WTC11 (cell line): ENCODE measurements at regions not wholly inside any gene's neighbourhood (a gene's known extent, or its start where the extent isn't known, plus 50 kb on each side); places are given as distances from the start of the nearest gene placed in this dataset.

ENCODE experiments used
- ATF1 ChIP-seq: sonication (generic); formaldehyde crosslinking; IDR thresholded peaks from 2 replicates; pipeline ENCODE4 v1.8.1; 2023; ENCODE audit warnings: mild to moderate bottlenecking, moderate library complexity, missing genetic modification reagents
- CBFB ChIP-seq: sonication (generic); formaldehyde crosslinking; IDR thresholded peaks from 2 replicates; pipeline ENCODE4 v1.8.1; 2022; ENCODE audit warnings: mild to moderate bottlenecking, low read depth, missing genetic modification reagents
- SMAD3 ChIP-seq: sonication (generic); formaldehyde crosslinking; IDR thresholded peaks from 2 replicates; pipeline ENCODE4 v1.8.0; 2022; ENCODE audit warnings: missing genetic modification reagents, mild to moderate bottlenecking, borderline replicate concordance
- SP1 ChIP-seq: sonication (generic); formaldehyde crosslinking; conservative IDR thresholded peaks from 2 replicates; pipeline ENCODE4 v1.8.1; 2022; ENCODE audit warnings: missing genetic modification reagents
- TEAD4 ChIP-seq: sonication (generic); formaldehyde crosslinking; IDR thresholded peaks from 2 replicates; pipeline ENCODE4 v1.8.0; 2022; ENCODE audit warnings: mild to moderate bottlenecking, missing genetic modification reagents
- ZNF219 ChIP-seq: sonication (generic); formaldehyde crosslinking; IDR thresholded peaks from 2 replicates; pipeline ENCODE4 v1.8.0; 2023; ENCODE audit warnings: missing genetic modification reagents, mild to moderate bottlenecking, borderline replicate concordance
- ZNF263 ChIP-seq: sonication (generic); formaldehyde crosslinking; IDR thresholded peaks from 2 replicates; pipeline ENCODE4 v1.8.1; 2022; ENCODE audit warnings: low read depth, mild to moderate bottlenecking, moderate library complexity, missing genetic modification reagents
- TF ChIP-seq, protein P1 (sequence below): fragments of 200-600 bp; IDR thresholded peaks from 2 replicates; pipeline ENCODE4 v1.8.0; 2022; ENCODE audit warnings: antibody characterized with exemption
- TF ChIP-seq, protein P2 (sequence below): fragments of 250-450 bp; sonication (Bioruptor Pico); IDR thresholded peaks from 2 replicates; pipeline ENCODE4 v1.9.0; 2021; ENCODE audit warnings: mild to moderate bottlenecking
- TF ChIP-seq, protein P3 (sequence below): sonication (generic); formaldehyde crosslinking; IDR thresholded peaks from 2 replicates; pipeline ENCODE4 v1.8.1; 2023; ENCODE audit warnings: mild to moderate bottlenecking, missing genetic modification reagents
- TF ChIP-seq, protein P4 (sequence below): sonication (generic); formaldehyde crosslinking; IDR thresholded peaks from 2 replicates; pipeline ENCODE4 v1.8.0; 2022; ENCODE audit warnings: mild to moderate bottlenecking, missing genetic modification reagents
- TF ChIP-seq, protein P5 (sequence below): sonication (generic); formaldehyde crosslinking; conservative IDR thresholded peaks from 2 replicates; pipeline ENCODE4 v1.8.1; 2022; ENCODE audit warnings: mild to moderate bottlenecking, missing genetic modification reagents
- TF ChIP-seq, protein P6 (sequence below): sonication (generic); formaldehyde crosslinking; IDR thresholded peaks from 2 replicates; pipeline ENCODE4 v1.8.1; 2023; ENCODE audit warnings: mild to moderate bottlenecking, missing genetic modification reagents
- TF ChIP-seq, protein P7 (sequence below): sonication (generic); formaldehyde crosslinking; IDR thresholded peaks from 2 replicates; pipeline ENCODE4 v1.8.1; 2023; ENCODE audit warnings: mild to moderate bottlenecking, moderate library complexity, missing genetic modification reagents

DNA sequence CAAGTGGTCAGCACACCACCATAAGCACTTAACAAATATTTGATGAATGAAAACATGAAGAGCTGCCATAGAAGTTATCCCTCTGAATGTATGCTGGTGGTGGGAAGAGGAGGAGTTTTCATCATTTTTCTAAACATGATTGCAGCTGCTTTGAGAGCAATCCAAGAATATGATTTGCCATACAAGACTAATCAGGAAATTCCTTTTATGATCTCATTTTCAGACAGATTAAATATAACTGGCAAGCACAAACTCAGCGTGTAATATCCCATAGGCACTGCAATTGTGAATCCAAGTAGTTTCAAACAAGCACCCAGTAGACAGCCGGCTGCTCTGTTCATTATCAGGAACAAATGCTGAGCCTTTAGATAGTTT, 505.7 kb upstream of the LUZP2 start:
- TF ChIP-seq TEAD4 (CRISPR knock-in tag) (no peak), CBFB (CRISPR knock-in tag) (no peak), SP1 (CRISPR knock-in tag) (no peak), SMAD3 (CRISPR knock-in tag) (no peak), ZNF263 (CRISPR knock-in tag) (no peak), ATF1 (CRISPR knock-in tag) (no peak), ZNF219 (CRISPR knock-in tag) (no peak)
- TF ChIP-seq, protein P1, sequence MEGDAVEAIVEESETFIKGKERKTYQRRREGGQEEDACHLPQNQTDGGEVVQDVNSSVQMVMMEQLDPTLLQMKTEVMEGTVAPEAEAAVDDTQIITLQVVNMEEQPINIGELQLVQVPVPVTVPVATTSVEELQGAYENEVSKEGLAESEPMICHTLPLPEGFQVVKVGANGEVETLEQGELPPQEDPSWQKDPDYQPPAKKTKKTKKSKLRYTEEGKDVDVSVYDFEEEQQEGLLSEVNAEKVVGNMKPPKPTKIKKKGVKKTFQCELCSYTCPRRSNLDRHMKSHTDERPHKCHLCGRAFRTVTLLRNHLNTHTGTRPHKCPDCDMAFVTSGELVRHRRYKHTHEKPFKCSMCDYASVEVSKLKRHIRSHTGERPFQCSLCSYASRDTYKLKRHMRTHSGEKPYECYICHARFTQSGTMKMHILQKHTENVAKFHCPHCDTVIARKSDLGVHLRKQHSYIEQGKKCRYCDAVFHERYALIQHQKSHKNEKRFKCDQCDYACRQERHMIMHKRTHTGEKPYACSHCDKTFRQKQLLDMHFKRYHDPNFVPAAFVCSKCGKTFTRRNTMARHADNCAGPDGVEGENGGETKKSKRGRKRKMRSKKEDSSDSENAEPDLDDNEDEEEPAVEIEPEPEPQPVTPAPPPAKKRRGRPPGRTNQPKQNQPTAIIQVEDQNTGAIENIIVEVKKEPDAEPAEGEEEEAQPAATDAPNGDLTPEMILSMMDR = no peak
- TF ChIP-seq, protein P2, sequence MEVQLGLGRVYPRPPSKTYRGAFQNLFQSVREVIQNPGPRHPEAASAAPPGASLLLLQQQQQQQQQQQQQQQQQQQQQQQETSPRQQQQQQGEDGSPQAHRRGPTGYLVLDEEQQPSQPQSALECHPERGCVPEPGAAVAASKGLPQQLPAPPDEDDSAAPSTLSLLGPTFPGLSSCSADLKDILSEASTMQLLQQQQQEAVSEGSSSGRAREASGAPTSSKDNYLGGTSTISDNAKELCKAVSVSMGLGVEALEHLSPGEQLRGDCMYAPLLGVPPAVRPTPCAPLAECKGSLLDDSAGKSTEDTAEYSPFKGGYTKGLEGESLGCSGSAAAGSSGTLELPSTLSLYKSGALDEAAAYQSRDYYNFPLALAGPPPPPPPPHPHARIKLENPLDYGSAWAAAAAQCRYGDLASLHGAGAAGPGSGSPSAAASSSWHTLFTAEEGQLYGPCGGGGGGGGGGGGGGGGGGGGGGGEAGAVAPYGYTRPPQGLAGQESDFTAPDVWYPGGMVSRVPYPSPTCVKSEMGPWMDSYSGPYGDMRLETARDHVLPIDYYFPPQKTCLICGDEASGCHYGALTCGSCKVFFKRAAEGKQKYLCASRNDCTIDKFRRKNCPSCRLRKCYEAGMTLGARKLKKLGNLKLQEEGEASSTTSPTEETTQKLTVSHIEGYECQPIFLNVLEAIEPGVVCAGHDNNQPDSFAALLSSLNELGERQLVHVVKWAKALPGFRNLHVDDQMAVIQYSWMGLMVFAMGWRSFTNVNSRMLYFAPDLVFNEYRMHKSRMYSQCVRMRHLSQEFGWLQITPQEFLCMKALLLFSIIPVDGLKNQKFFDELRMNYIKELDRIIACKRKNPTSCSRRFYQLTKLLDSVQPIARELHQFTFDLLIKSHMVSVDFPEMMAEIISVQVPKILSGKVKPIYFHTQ (CRISPR knock-in tag) = no peak
- TF ChIP-seq, protein P3, sequence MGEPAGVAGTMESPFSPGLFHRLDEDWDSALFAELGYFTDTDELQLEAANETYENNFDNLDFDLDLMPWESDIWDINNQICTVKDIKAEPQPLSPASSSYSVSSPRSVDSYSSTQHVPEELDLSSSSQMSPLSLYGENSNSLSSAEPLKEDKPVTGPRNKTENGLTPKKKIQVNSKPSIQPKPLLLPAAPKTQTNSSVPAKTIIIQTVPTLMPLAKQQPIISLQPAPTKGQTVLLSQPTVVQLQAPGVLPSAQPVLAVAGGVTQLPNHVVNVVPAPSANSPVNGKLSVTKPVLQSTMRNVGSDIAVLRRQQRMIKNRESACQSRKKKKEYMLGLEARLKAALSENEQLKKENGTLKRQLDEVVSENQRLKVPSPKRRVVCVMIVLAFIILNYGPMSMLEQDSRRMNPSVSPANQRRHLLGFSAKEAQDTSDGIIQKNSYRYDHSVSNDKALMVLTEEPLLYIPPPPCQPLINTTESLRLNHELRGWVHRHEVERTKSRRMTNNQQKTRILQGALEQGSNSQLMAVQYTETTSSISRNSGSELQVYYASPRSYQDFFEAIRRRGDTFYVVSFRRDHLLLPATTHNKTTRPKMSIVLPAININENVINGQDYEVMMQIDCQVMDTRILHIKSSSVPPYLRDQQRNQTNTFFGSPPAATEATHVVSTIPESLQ (CRISPR knock-in tag) = no peak
- TF ChIP-seq, protein P4, sequence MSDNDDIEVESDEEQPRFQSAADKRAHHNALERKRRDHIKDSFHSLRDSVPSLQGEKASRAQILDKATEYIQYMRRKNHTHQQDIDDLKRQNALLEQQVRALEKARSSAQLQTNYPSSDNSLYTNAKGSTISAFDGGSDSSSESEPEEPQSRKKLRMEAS (CRISPR knock-in tag) = no peak
- TF ChIP-seq, protein P5, sequence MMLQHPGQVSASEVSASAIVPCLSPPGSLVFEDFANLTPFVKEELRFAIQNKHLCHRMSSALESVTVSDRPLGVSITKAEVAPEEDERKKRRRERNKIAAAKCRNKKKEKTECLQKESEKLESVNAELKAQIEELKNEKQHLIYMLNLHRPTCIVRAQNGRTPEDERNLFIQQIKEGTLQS (CRISPR knock-in tag) = no peak
- TF ChIP-seq, protein P6, sequence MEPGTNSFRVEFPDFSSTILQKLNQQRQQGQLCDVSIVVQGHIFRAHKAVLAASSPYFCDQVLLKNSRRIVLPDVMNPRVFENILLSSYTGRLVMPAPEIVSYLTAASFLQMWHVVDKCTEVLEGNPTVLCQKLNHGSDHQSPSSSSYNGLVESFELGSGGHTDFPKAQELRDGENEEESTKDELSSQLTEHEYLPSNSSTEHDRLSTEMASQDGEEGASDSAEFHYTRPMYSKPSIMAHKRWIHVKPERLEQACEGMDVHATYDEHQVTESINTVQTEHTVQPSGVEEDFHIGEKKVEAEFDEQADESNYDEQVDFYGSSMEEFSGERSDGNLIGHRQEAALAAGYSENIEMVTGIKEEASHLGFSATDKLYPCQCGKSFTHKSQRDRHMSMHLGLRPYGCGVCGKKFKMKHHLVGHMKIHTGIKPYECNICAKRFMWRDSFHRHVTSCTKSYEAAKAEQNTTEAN (CRISPR knock-in tag) = no peak
- TF ChIP-seq, protein P7, sequence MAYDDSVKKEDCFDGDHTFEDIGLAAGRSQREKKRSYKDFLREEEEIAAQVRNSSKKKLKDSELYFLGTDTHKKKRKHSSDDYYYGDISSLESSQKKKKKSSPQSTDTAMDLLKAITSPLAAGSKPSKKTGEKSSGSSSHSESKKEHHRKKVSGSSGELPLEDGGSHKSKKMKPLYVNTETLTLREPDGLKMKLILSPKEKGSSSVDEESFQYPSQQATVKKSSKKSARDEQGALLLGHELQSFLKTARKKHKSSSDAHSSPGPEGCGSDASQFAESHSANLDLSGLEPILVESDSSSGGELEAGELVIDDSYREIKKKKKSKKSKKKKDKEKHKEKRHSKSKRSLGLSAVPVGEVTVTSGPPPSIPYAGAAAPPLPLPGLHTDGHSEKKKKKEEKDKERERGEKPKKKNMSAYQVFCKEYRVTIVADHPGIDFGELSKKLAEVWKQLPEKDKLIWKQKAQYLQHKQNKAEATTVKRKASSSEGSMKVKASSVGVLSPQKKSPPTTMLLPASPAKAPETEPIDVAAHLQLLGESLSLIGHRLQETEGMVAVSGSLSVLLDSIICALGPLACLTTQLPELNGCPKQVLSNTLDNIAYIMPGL = no peak
